K562 (cell line): ENCODE measurements at regions not wholly inside any gene's neighbourhood (a gene's known extent, or its start where the extent isn't known, plus 50 kb on each side); places are given as distances from the start of the nearest gene placed in this dataset.

Experiments
- ATAC-seq: fragments of 200-7000 bp; cut with Tn5 transposase; 3 replicates; pipeline ENCODE4 v1.9.1; 2020; ENCODE audit warnings: moderate library complexity
- BruUV-seq: library from RNA; stranded (reverse); fragments of 400-500 nt; replicated peaks from 2 replicates; lab custom pipeline; 2021; lab: Mats Ljungman, UMichigan
- CTCF ChIA-PET: fragments of 300-600 bp; formaldehyde crosslinking; extraction: SDS; loops from one replicate; lab custom pipeline; 2021; ENCODE audit warnings: low intra/inter-chr PET ratio; lab: Yijun Ruan, JAX
- POLR2A ChIA-PET: fragments of 300-600, 350-650 bp; sonication (Branson Sonifier 250); formaldehyde crosslinking; extraction: SDS; loops from one replicate; lab custom pipeline; 2021; ENCODE audit warnings: antibody characterized with exemption, inconsistent platforms; lab: Yijun Ruan, JAX
- DNase-seq, 4 experiments: peaks; one replicate each; pipeline versions ENCODE4 v3.0.0 to v3.0.0-alpha.2; 2011 to 2018; ENCODE audit warnings: low spot score in 3 of 4, mixed read lengths in 3 of 4; ENCODE audit errors: extremely low read depth in 1 of 4
- FAIRE-seq: peaks from 2 replicates; lab custom pipeline; 2011; peaks lifted over from hg19 to GRCh38; lab: Jason Lieb, UNC
- H2AFZ ChIP-seq: 2 replicates; pipeline ENCODE4 v1.6.0; 2011; ENCODE audit warnings: low read depth, low read length, control low read depth, inconsistent platforms
- H3K27ac ChIP-seq: fragments of 200-600 bp; 3 replicates; pipeline ENCODE4 v1.8.0; 2011; ENCODE audit warnings: low read depth, mild to moderate bottlenecking, control low read depth, inconsistent platforms, low read length, moderate library complexity, mixed read lengths; ENCODE audit errors: extremely low read depth
- H3K27me3 ChIP-seq, 2 experiments: fragments of 300-600 bp in 1 of 2; 2 replicates in 1 of 2; 3 replicates in 1 of 2; pipeline versions ENCODE4 v1.6.0 to v1.8.0; 2011; ENCODE audit warnings: inconsistent platforms in 2 of 2, low read length in 2 of 2, mild to moderate bottlenecking in 1 of 2, mixed read lengths in 1 of 2, moderate library complexity in 1 of 2; ENCODE audit not compliant: control insufficient read depth in 2 of 2, insufficient read depth in 2 of 2
- H3K36me3 ChIP-seq: fragments of 300-600 bp; 3 replicates; pipeline ENCODE4 v1.8.0; 2011; ENCODE audit warnings: mild to moderate bottlenecking, low read length, inconsistent platforms; ENCODE audit not compliant: control insufficient read depth, insufficient read depth
- H3K4me1 ChIP-seq, 2 experiments: fragments of 200-600 bp in 1 of 2; replicated peaks in 1 of 2; 2 replicates in 1 of 2; 3 replicates in 1 of 2; pipeline versions ENCODE4 v1.5.1 to v1.8.0; 2011; ENCODE audit warnings: inconsistent platforms in 2 of 2, low read length in 2 of 2, mild to moderate bottlenecking in 1 of 2, mixed read lengths in 1 of 2, moderate library complexity in 1 of 2; ENCODE audit not compliant: control insufficient read depth in 2 of 2, insufficient read depth in 2 of 2
- H3K4me2 ChIP-seq: 2 replicates; pipeline ENCODE4 v1.6.1; 2011; ENCODE audit warnings: low read length, control low read depth, inconsistent platforms, mixed read lengths; ENCODE audit not compliant: insufficient read depth
- H3K4me3 ChIP-seq: fragments of 200-600 bp; sonication (generic), shearing (Covaris generic); 2 replicates; pipeline ENCODE4 v1.5.1; 2016; ENCODE audit warnings: control low read depth, inconsistent platforms
- H3K79me2 ChIP-seq: fragments of 200-600 bp; 3 replicates; pipeline ENCODE4 v1.8.0; 2011; ENCODE audit warnings: low read length, inconsistent platforms; ENCODE audit not compliant: control insufficient read depth, insufficient read depth
- H3K9ac ChIP-seq, 2 experiments: 2 replicates each; pipeline versions ENCODE4 v1.6.0 to v1.6.1; 2011; ENCODE audit warnings: low read depth in 2 of 2, low read length in 2 of 2, control low read depth in 1 of 2, inconsistent platforms in 1 of 2, mild to moderate bottlenecking in 1 of 2, mixed read lengths in 1 of 2; ENCODE audit not compliant: insufficient read depth in 1 of 2
- H3K9me1 ChIP-seq: one replicate; pipeline ENCODE4 v1.6.0; 2011; ENCODE audit warnings: inconsistent platforms, mild to moderate bottlenecking, low read length, moderate library complexity; ENCODE audit not compliant: control insufficient read depth, insufficient read depth
- H3K9me3 ChIP-seq: replicated peaks from 2 replicates; pipeline ENCODE4 v1.5.1; 2011; ENCODE audit warnings: low read depth, low read length, inconsistent platforms; ENCODE audit not compliant: control insufficient read depth, insufficient read depth
- H4K20me1 ChIP-seq: replicated peaks from 2 replicates; pipeline ENCODE4 v1.6.1; 2011; ENCODE audit warnings: low read length, inconsistent platforms, mixed read lengths; ENCODE audit not compliant: control insufficient read depth, insufficient read depth
- ATF4 ChIP-seq: fragments of 450-650 bp; formaldehyde crosslinking; IDR thresholded peaks from 2 replicates; pipeline ENCODE4 v1.4.0; 2022; ENCODE audit warnings: mild to moderate bottlenecking, moderate library complexity
- BACH1 ChIP-seq: fragments of 200-800 bp; sonication (Bioruptor generic); IDR thresholded peaks from 2 replicates; pipeline ENCODE4 v1.6.1; 2016; ENCODE audit warnings: missing genetic modification characterization, missing compliant biosample characterization
- CBFA2T3 ChIP-seq: fragments of 450-650 bp; IDR thresholded peaks from 2 replicates; pipeline ENCODE4 v1.6.1; 2017
- CREB5 ChIP-seq: fragments of 250-450 bp; sonication (Bioruptor Pico); IDR thresholded peaks from 2 replicates; pipeline ENCODE4 v1.5.0; 2020; ENCODE audit warnings: mild to moderate bottlenecking
- CTBP1 ChIP-seq: fragments of 450-650 bp; IDR thresholded peaks from 2 replicates; pipeline ENCODE4 v1.6.1; 2016; ENCODE audit warnings: borderline replicate concordance
- KDM5B ChIP-seq: fragments of 200-600 bp; sonication (generic); IDR thresholded peaks from 2 replicates; pipeline ENCODE4 v1.6.1; 2012; ENCODE audit warnings: low read depth, mild to moderate bottlenecking, moderate library complexity, low read length, control low read depth, inconsistent platforms; ENCODE audit not compliant: insufficient replicate concordance
- MCM3 ChIP-seq: fragments of 450-650 bp; IDR thresholded peaks from 2 replicates; pipeline ENCODE4 v1.6.1; 2016
- NFXL1 ChIP-seq: fragments of 450-650 bp; formaldehyde crosslinking; IDR thresholded peaks from 2 replicates; pipeline ENCODE4 v1.4.0; 2021; ENCODE audit warnings: mild to moderate bottlenecking
- PKNOX1 ChIP-seq: fragments of 450-650 bp; IDR thresholded peaks from 2 replicates; pipeline ENCODE4 v1.6.1; 2016
- PRPF4 ChIP-seq: fragments of 200-400 bp; formaldehyde crosslinking; IDR thresholded peaks from one replicate; pipeline ENCODE4 v1.6.1; 2017; ENCODE audit warnings: low read length, low read depth, mild to moderate bottlenecking; ENCODE audit not compliant: insufficient read depth, poor library complexity, severe bottlenecking
- RNF219 ChIP-seq: fragments of 250-450 bp; sonication (Bioruptor Pico); IDR thresholded peaks from 2 replicates; pipeline ENCODE4 v1.5.0; 2022; ENCODE audit warnings: mild to moderate bottlenecking
- ZNF589 ChIP-seq: fragments of 200-800 bp; sonication (Bioruptor generic); IDR thresholded peaks from 2 replicates; pipeline ENCODE4 v1.6.1; 2016; ENCODE audit warnings: low read depth, missing genetic modification characterization, missing compliant biosample characterization
- ZNF644 ChIP-seq: fragments of 200-800 bp; sonication (Bioruptor generic); IDR thresholded peaks from 2 replicates; pipeline ENCODE4 v1.6.1; 2016; ENCODE audit warnings: low read depth, missing genetic modification characterization, missing compliant biosample characterization
- WGBS: fragments of 100-300 bp; shearing (Covaris generic); methylation state at CpG from one replicate; pipeline ENCODE4 v1.1.6; 2016; ENCODE audit warnings: low coverage, mixed read lengths; ENCODE audit not compliant: insufficient coverage; ENCODE audit errors: missing lambda C conversion rate; 5-methylcytosine and 5-hydroxymethylcytosine counted together
- in situ Hi-C: fragments of 300-500 bp; cut with MboI; formaldehyde crosslinking; loops from 4 replicates; pipeline ENCODE4 v1.15.0; 2018; ENCODE audit warnings: inconsistent platforms, mixed read lengths
- intact Hi-C: fragments of 100-400 bp; cut with micrococcal nuclease; formaldehyde crosslinking; loops from 2 replicates; pipeline ENCODE4 v1.14.2; 2022

- TF ChIP-seq CBFA2T3 = no peak
- TF ChIP-seq, all 486 proteins: peak for 0
Measured at GRCh38 chr4:186934841-186935443, 211.3 kb upstream of the FAT1 start (continued).

DNA sequence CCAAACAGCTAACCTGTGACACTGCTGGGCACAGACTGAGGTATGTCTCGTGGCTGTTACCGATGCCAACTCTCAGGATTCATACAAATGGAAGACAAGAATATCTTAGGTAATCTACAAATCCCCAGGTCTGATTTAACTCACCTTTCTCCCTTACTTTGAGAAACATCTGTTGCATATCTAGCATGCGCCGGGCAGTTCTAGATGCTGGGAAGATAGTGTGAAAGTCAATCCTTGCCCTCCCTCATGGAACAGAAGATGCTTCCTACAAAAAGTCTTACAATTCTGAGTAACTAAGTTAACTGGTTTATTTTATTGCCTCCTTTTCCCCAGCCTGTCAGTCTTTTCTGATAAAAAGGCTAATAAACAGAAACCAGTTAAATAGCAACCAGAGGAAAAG, 212.2 kb upstream of the FAT1 start:
- in situ Hi-C loops (no loop called here), intact Hi-C loops (no loop called here)
- 24% methylated on average over 4 of the region's 4 CpGs for WGBS
- no peaks in the 10 kb centered on the region for H4K20me1 ChIP-seq
- H3K4me3 ChIP-seq = no peak overlapping the region
- H3K27ac ChIP-seq = no peak overlapping the region
- ChIA-PET CTCF (no interaction called here), POLR2A (interaction anchor here (0.6 kb wide), 1 partner anchor 39 kb away, joined by 3 read pairs; no protein-coding TSS in a partner anchor)
- H3K9me3 ChIP-seq = no peaks in the 10 kb centered on the region
- FAIRE-seq (no peak), DNase-seq (no peak), ATAC-seq (no peak)
- H3K27me3 ChIP-seq = no peaks in the 10 kb centered on the region; a peak in 1 of 5 replicates
- H3K4me1 ChIP-seq = no peaks in the 10 kb centered on the region; a peak in 1 of 5 replicates
- BruUV-seq = no TSS peak
- no peak overlapping the region for H3K4me2 ChIP-seq
- no peaks in the 10 kb centered on the region for H3K9me1 ChIP-seq
- H3K36me3 ChIP-seq = no peaks in the 10 kb centered on the region
- H3K79me2 ChIP-seq = no peaks in the 10 kb centered on the region
- no peak overlapping the region for H2AFZ ChIP-seq
- no peak overlapping the region for H3K9ac ChIP-seq
- TF ChIP-seq NFXL1 (CRISPR knock-in tag) (no peak), KDM5B (no peak), PRPF4 (no peak), ZNF644 (tag) (no peak), RNF219 (CRISPR knock-in tag) (no peak), PKNOX1 (no peak), ZNF589 (CRISPR knock-in tag) (no peak), CTBP1 (no peak), CREB5 (no peak), BACH1 (tag) (no peak), MCM3 (no peak), ATF4 (CRISPR knock-in tag) (no peak)
